Sigmoid colon (tissue), 4 donors: ENCODE measurements at regions not wholly inside any gene's neighbourhood (a gene's known extent, or its start where the extent isn't known, plus 50 kb on each side); places are given as distances from the start of the nearest gene placed in this dataset.

Source experiments
- EP300 ChIP-seq, 4 donors: sonication (generic); formaldehyde crosslinking; IDR thresholded peaks; one replicate each; pipeline ENCODE4 v1.6.1; 2017; ENCODE audit warnings: antibody characterized with exemption in 4 of 4
- POLR2A ChIP-seq, 2 donors: fragments of 450-650 bp; IDR thresholded peaks; one replicate each; pipeline ENCODE4 v1.6.1; 2016; ENCODE audit warnings: antibody characterized with exemption in 2 of 2, mild to moderate bottlenecking in 2 of 2, moderate library complexity in 2 of 2
- POLR2AphosphoS5 ChIP-seq, 4 donors: sonication (generic); formaldehyde crosslinking; IDR thresholded peaks; one replicate each; pipeline ENCODE4 v1.6.1; 2017; ENCODE audit warnings: antibody characterized with exemption in 4 of 4
- TF ChIP-seq, protein P1 (sequence below), 4 experiments: fragments of 450-650 bp in 3 of 4; fragments of 200-600 bp in 1 of 4; IDR thresholded peaks; one replicate each; pipeline ENCODE4 v1.5.1; 2016 to 2019; ENCODE audit warnings: antibody characterized with exemption in 4 of 4, mild to moderate bottlenecking in 3 of 4, moderate library complexity in 2 of 4

- TF ChIP-seq POLR2AphosphoS5 (IDR thresholded peaks at IDR 0.05) (no peak), POLR2A (IDR thresholded peaks at IDR 0.05) (no peak), EP300 (IDR thresholded peaks at IDR 0.05) (no peak)
- TF ChIP-seq, protein P1, sequence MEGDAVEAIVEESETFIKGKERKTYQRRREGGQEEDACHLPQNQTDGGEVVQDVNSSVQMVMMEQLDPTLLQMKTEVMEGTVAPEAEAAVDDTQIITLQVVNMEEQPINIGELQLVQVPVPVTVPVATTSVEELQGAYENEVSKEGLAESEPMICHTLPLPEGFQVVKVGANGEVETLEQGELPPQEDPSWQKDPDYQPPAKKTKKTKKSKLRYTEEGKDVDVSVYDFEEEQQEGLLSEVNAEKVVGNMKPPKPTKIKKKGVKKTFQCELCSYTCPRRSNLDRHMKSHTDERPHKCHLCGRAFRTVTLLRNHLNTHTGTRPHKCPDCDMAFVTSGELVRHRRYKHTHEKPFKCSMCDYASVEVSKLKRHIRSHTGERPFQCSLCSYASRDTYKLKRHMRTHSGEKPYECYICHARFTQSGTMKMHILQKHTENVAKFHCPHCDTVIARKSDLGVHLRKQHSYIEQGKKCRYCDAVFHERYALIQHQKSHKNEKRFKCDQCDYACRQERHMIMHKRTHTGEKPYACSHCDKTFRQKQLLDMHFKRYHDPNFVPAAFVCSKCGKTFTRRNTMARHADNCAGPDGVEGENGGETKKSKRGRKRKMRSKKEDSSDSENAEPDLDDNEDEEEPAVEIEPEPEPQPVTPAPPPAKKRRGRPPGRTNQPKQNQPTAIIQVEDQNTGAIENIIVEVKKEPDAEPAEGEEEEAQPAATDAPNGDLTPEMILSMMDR (IDR thresholded peaks at IDR 0.05): no peak
These were observed 94.9 kb downstream of the C16orf95 start for GRCh38 chr16:87222335-87222734.
